ENCODE measurements at regions not wholly inside any gene's neighbourhood (a gene's known extent, or its start where the extent isn't known, plus 50 kb on each side); places are given as distances from the start of the nearest gene placed in this dataset.

- no peak for TF ChIP-seq YY1 (IDR thresholded peaks at IDR 0.05; ENCODE audit: low read depth)
- no peak for TF ChIP-seq CREB1 (IDR thresholded peaks at IDR 0.05; ENCODE audit: low read depth)
- no peak for TF ChIP-seq MAX (IDR thresholded peaks at IDR 0.05)
Observed at GRCh38 chr5:91441082-91441481, 58.0 kb upstream of the ARRDC3 start.

- TF ChIP-seq RAD21 (IDR thresholded peaks at IDR 0.05; ENCODE audit: low read depth) (peak; percentile 28; the same call in 1 of the 2 replicates), TAF1 (IDR thresholded peaks at IDR 0.05; ENCODE audit: low read depth) (no peak)
Observed at GRCh38 chr5:91438871-91439270, 55.8 kb upstream of the ARRDC3 start.

- TF ChIP-seq EP300 (IDR thresholded peaks at IDR 0.05; ENCODE audit: borderline replicate concordance), result no peak
- TF ChIP-seq TAF1 (IDR thresholded peaks at IDR 0.05; ENCODE audit: low read depth), result no peak
- no peak for TF ChIP-seq CEBPB (IDR thresholded peaks at IDR 0.05)
- no peak for TF ChIP-seq REST (IDR thresholded peaks at IDR 0.05; ENCODE audit: low read depth)
- TF ChIP-seq RAD21 (IDR thresholded peaks at IDR 0.05; ENCODE audit: low read depth), result no peak
- no peak for TF ChIP-seq TEAD4 (IDR thresholded peaks at IDR 0.05)
- no peak for TF ChIP-seq NFIC (IDR thresholded peaks at IDR 0.05)
- TF ChIP-seq FOXM1 (IDR thresholded peaks at IDR 0.05; ENCODE audit: borderline replicate concordance, low read depth), result no peak
- TF ChIP-seq MAX (IDR thresholded peaks at IDR 0.05), result no peak
- no peak for TF ChIP-seq CREB1 (IDR thresholded peaks at IDR 0.05; ENCODE audit: low read depth)
- TF ChIP-seq EGR1 (IDR thresholded peaks at IDR 0.05), result no peak
Observed at GRCh38 chr5:91436241-91436640, 53.1 kb upstream of the ARRDC3 start.

- TF ChIP-seq NFIC (IDR thresholded peaks at IDR 0.05) (no peak), ZBTB7A (IDR thresholded peaks at IDR 0.05; ENCODE audit: low read depth) (no peak), TAF1 (IDR thresholded peaks at IDR 0.05; ENCODE audit: low read depth) (no peak), USF1 (IDR thresholded peaks at IDR 0.05) (no peak), CREB1 (IDR thresholded peaks at IDR 0.05; ENCODE audit: low read depth) (no peak), EP300 (IDR thresholded peaks at IDR 0.05; ENCODE audit: borderline replicate concordance) (no peak), FOXM1 (IDR thresholded peaks at IDR 0.05; ENCODE audit: borderline replicate concordance, low read depth) (no peak), CEBPB (IDR thresholded peaks at IDR 0.05) (no peak), TEAD4 (IDR thresholded peaks at IDR 0.05) (no peak), EGR1 (IDR thresholded peaks at IDR 0.05) (no peak)
Observed at GRCh38 chr5:91434348-91434747, 51.2 kb upstream of the ARRDC3 start.

DNA sequence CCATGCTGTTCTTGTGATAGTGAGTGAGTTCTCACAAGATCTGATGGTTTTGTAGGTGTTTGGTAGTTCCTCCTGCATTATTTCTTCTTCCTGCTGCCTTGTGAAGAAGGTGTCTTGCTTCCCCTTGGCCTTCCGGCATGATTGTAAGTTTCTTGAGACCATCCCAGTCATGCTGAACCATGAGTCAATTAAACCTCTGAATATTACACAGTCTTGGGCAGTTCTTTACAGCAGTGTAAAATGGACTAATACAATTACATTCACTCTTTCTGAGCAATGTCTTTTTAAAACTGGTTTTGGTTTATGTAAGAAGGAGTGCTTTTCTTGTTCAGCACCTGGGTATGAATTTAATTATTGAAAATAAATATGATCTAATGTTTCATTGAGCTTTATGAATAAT, 50.7 kb upstream of the ARRDC3 start:
- no peak for TF ChIP-seq EP300 (IDR thresholded peaks at IDR 0.05; ENCODE audit: borderline replicate concordance)
- TF ChIP-seq FOXM1 (IDR thresholded peaks at IDR 0.05; ENCODE audit: borderline replicate concordance, low read depth), result no peak
- TF ChIP-seq YY1 (IDR thresholded peaks at IDR 0.05; ENCODE audit: low read depth), result no peak
- TF ChIP-seq CREB1 (IDR thresholded peaks at IDR 0.05; ENCODE audit: low read depth), result no peak
- TF ChIP-seq RAD21 (IDR thresholded peaks at IDR 0.05; ENCODE audit: low read depth), result no peak
- TF ChIP-seq CEBPB (IDR thresholded peaks at IDR 0.05), result no peak
- TF ChIP-seq TAF1 (IDR thresholded peaks at IDR 0.05; ENCODE audit: low read depth), result no peak
- no peak for TF ChIP-seq REST (IDR thresholded peaks at IDR 0.05; ENCODE audit: low read depth)
- TF ChIP-seq ZBTB7A (IDR thresholded peaks at IDR 0.05; ENCODE audit: low read depth), result no peak
- no peak for TF ChIP-seq EGR1 (IDR thresholded peaks at IDR 0.05)
- TF ChIP-seq TEAD4 (IDR thresholded peaks at IDR 0.05), result no peak
- no peak for TF ChIP-seq USF1 (IDR thresholded peaks at IDR 0.05)
- TF ChIP-seq MAX (IDR thresholded peaks at IDR 0.05), result no peak
- TF ChIP-seq NFIC (IDR thresholded peaks at IDR 0.05), result no peak
- TF ChIP-seq TCF12 (IDR thresholded peaks at IDR 0.05; ENCODE audit: low read depth), result no peak
